ENCODE measurements at regions not wholly inside any gene's neighbourhood (a gene's known extent, or its start where the extent isn't known, plus 50 kb on each side); places are given as distances from the start of the nearest gene placed in this dataset.

DNA sequence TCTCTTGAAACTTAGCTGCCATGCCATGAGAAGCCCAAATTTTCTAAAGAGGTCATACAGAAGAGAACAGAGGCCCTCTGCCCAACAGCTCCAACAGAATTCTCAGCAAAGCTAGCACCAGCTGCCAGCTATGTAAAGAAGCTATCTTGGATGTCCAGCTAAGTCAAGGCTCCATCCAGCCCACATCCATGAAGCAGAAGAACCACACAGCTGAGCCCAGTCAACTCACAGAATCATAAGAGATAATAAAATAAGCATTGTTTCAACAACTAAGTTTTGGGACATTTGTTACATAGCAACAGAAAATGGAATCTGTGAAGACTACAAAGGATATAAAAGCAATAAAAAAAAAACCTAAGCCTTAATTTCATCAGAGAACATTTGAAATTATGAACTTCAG lies 434.3 kb downstream of the TXNL1 start:
- Histone ChIP-seq H3K36me3 (ENCODE audit: control insufficient read depth in 2 of 4, insufficient read depth in 4 of 4, low read length in 3 of 4) (no peaks in the 10 kb centered on the region), H2BK12ac (ENCODE audit: low read depth, low read length) (no peak overlapping the region), H2BK120ac (replicated peaks; ENCODE audit: low read depth, low read length) (no peak overlapping the region), H2AFZ (ENCODE audit: low read length) (no peak overlapping the region), H3K9ac (replicated peaks in 1 of 4; ENCODE audit: extremely low read depth in 1 of 4, low read depth in 3 of 4, low read length in 3 of 4) (no peak overlapping the region), H3K23ac (ENCODE audit: insufficient read length) (no peak overlapping the region), H2BK20ac (ENCODE audit: low read length) (no peak overlapping the region), H3K27me3 (replicated peaks in 1 of 4; ENCODE audit: control insufficient read depth in 3 of 4, extremely low read depth in 1 of 4, insufficient read depth in 3 of 4, low read length in 3 of 4) (no peaks in the 10 kb centered on the region), H3K27ac (ENCODE audit: low read depth, low read length) (no peak overlapping the region), H3K4me3 (ENCODE audit: extremely low read depth in 1 of 4, insufficient read depth in 2 of 4, low read depth in 3 of 4, low read length in 4 of 4) (no peak overlapping the region), H3K18ac (ENCODE audit: extremely low read depth, low read length) (no peak overlapping the region), H2BK5ac (ENCODE audit: low read depth, low read length) (no peak overlapping the region), H4K8ac (ENCODE audit: extremely low read depth, insufficient read depth, low read length) (no peak overlapping the region), H4K20me1 (replicated peaks in 1 of 2; ENCODE audit: control insufficient read depth in 1 of 2, insufficient read depth in 2 of 2, low read length in 2 of 2) (no peaks in the 10 kb centered on the region), H3K23me2 (ENCODE audit: low read depth, low read length) (no peaks in the 10 kb centered on the region), H3K9me3 (ENCODE audit: insufficient read depth in 2 of 2, low read depth in 1 of 2, low read length in 1 of 2) (peaks cover 2 to 8% of the 10 kb centered on the region in 2 experiments; a peak in 2 of 4 replicates), H3K14ac (ENCODE audit: insufficient read length) (no peak overlapping the region), H3K4ac (replicated peaks; ENCODE audit: insufficient read length, low read depth, low read length) (no peak overlapping the region), H2AK5ac (ENCODE audit: low read depth, low read length) (no peak overlapping the region), H2BK15ac (ENCODE audit: low read length) (no peak overlapping the region), H3K79me2 (ENCODE audit: control insufficient read depth in 1 of 2, insufficient read depth in 2 of 2, low read length in 2 of 2) (no peaks in the 10 kb centered on the region), H3K56ac (replicated peaks; ENCODE audit: insufficient read length, low read depth, low read length) (no peak overlapping the region), H3K4me1 (replicated peaks in 1 of 4; ENCODE audit: control insufficient read depth in 3 of 4, insufficient read depth in 4 of 4, low read length in 3 of 4) (no peaks in the 10 kb centered on the region), H3K79me1 (ENCODE audit: low read depth, low read length) (no peaks in the 10 kb centered on the region), H4K5ac (ENCODE audit: insufficient read length, low read depth, low read length) (no peak overlapping the region), H4K91ac (replicated peaks; ENCODE audit: insufficient read length, low read length) (no peak overlapping the region), H3K4me2 (ENCODE audit: insufficient read depth in 1 of 2, low read depth in 2 of 2, low read length in 2 of 2) (no peak overlapping the region)
- no peak for DNase-seq (ENCODE audit: low read depth in 1 of 2, low spot score in 2 of 2)
- ChIA-PET POLR2A (ENCODE audit: partially characterized antibody) (no interaction called here), CTCF (ENCODE audit: partially characterized antibody) (no interaction called here)
- no peak for TF ChIP-seq CHD1 (IDR thresholded peaks at IDR 0.05; ENCODE audit: low read depth, low read length)
- no peak for TF ChIP-seq TAF7 (optimal IDR thresholded peaks at IDR 0.05; ENCODE audit: borderline replicate concordance, low read depth, low read length)
- TF ChIP-seq CBX5 (IDR thresholded peaks at IDR 0.05; ENCODE audit: low read depth, low read length): no peak
- TF ChIP-seq JUN (IDR thresholded peaks at IDR 0.05; ENCODE audit: low read depth, low read length): no peak
- no peak for TF ChIP-seq TBP (IDR thresholded peaks at IDR 0.05; ENCODE audit: low read depth, low read length)
- no peak for FAIRE-seq

Data from H1 (cell line).